Fibroblast of skin of left biceps (primary cell): ENCODE measurements at regions not wholly inside any gene's neighbourhood (a gene's known extent, or its start where the extent isn't known, plus 50 kb on each side); places are given as distances from the start of the nearest gene placed in this dataset.

Experiments
- DNase-seq, 2 experiments: peaks; one replicate each; pipeline ENCODE4 v3.0.0-alpha.2; 2013; ENCODE audit warnings: low read depth in 2 of 2

- DNase-seq, result no peak
Measured at GRCh38 chr6:14806101-14806500, 439.8 kb upstream of the JARID2 start.

DNA sequence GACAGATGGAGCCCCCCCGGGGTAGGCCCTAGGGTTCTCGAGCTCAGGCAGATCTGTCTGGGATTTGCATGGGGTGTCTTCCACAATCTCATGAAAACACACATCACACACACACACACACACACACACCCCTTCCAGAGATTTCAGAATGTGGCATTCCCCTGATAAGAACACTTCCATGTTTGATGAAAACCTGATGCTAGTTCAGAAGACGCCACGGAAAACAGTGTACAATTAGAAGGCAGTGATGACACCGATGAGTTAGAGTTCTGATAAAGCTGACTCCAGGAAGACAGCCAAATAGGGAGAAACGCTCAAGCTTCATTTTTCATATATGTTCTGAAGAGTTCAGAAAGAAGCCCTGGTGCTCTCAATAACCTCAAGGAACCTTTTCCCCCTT lies 438.7 kb upstream of the JARID2 start:
- DNase-seq, result peak in 1 of 2 experiments; percentile 52

DNA sequence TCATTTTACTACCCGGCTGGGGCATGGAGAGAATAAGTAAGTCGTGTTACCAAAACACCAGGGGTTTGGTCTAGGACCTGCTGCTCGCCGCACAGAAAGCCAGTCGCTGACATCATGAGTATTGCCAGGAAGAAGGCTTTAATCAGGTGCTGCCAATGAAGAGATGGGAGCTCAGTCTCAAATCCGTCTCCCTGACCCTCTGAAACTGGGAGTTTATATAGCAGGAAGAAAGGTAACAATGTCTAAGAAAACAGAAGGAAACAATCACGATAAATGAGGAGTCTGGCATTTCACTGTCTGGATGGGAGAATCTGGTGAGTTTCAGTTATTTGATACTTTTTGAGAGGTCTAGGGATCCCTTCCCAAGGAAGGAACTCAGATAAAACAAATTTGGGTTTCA lies 437.9 kb upstream of the JARID2 start:
- DNase-seq, result no peak

DNA sequence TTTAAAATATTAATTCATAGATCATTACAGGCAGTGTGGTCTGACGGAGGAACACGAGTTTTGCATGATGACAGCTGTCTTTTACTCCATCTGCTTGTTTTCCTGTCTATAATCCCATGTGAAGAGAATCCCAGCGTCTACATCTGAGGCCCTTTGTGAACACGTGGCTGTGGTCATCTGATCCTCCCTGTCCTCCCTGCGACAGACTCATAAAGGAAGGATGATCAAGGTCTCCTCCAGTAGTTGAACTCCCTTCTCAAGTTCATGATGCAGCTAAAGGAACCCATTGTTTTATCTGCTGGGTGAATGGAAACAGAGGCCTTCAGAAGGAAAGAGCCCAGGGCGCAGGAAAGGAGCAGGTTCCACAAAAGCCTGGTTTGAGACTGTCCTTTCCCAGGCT lies 435.8 kb upstream of the JARID2 start:
- DNase-seq, result no peak

DNA sequence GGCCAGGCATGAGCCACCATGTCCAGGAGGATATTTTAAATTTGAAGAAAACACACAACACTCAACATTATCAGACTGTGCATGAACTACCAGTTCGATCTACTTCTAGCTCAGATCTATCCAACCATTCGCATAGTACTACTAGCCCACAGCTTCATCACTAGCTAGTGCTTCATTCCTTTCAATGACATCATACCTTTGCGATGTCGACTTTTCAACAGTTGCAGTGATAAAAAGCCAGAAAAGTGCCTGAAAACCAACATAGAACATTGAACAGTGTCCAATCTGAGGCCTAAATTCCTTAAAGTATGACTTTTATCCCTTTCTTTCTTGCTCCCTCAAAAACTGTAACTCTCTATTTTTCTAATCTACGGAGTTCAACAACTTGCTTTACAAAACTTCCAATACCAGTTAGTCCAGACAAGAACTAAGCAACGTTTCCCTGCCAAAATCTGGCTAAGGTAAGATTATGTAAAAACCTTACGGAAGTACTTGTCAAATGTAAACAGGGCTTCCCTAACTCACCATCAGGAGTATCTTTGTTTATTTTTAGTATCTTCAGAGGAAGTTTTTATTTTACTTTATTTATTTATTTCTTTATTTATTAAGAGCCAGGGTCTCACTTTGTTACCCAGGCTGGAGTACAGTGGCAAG lies 434.0 kb upstream of the JARID2 start:
- DNase-seq, result peak; percentile 74

- no peak for DNase-seq
Measured at GRCh38 chr6:14814016-14814415, 431.9 kb upstream of the JARID2 start.

- DNase-seq, result no peak
Measured at GRCh38 chr6:14816116-14816859, 429.6 kb upstream of the JARID2 start.

- DNase-seq, result no peak
Measured at GRCh38 chr6:14817074-14817473, 428.8 kb upstream of the JARID2 start.

- no peak for DNase-seq
Measured at GRCh38 chr6:14818422-14818884, 427.4 kb upstream of the JARID2 start.

GRCh38 chr6:14819001-14819400 lies 426.9 kb upstream of the JARID2 start:
- no peak for DNase-seq

GRCh38 chr6:14819840-14820420 lies 425.9 kb upstream of the JARID2 start:
- no peak for DNase-seq

DNA sequence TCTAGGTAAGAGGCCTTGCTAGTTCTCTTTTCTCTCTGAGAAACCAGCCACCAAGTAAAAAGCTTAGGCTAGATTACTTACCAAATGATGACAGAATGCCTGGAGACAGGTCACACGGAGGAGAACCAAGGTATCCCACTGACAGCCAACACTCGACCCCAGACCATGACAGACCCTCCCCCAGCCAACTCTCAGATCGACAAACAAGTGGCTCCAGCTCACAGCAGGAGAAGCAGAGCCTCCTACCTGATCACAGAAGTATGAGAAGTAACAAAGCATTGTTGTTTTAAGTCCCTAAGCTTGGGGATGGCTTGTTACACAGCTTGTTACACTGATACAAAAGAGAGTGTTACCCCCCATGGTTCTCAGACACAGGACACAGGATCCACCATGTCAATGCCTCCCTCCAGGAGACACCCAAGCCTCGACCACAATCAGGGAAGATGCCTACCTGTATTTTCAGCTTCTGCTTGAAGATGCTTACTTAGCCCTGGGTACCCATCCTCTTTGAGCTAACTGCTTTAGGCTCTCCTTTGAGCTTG lies 423.8 kb upstream of the JARID2 start:
- DNase-seq, result no peak

- DNase-seq, result peak; percentile 75 to 78
Measured at GRCh38 chr6:14822679-14823078, 423.2 kb upstream of the JARID2 start.

DNA sequence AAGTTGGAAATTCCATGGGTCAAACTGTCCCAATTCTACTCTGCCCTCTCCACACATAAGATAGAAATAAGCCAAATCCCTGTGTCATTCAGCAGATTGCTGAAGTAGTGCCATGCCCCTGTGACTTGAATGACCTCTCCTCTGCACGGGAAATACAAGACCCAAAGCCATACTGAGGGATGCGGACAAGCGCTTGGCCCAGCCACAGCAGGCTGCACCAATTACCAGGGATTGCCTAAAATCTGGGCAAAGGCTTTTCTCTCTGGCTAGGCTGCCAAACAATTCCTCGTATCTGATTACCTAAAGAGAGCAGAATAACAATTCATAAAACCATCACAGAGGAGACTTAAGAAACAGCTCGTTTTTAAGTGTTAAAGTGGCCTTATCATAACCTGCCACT lies 421.8 kb upstream of the JARID2 start:
- no peak for DNase-seq

- DNase-seq, result no peak
Measured at GRCh38 chr6:14824484-14825275, 421.2 kb upstream of the JARID2 start.

DNA sequence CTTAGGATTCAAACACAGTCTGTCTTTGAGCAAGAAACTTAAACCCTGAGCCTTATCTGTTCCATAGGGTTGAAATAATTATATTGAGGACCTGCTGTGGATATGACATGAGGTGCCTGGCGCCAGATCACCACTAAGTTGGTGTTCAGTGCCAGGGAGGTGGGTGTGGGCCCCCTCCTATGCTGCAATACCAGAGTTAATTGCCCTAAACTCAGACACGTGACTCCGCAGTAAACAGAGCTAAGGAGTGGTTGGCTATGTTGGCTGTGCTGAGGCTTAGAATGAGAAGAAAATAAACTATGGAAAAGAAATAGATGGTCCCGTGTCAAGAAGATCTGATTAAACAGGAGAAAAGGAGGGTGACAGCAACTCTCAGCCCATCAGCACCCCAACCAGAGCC lies 419.4 kb upstream of the JARID2 start:
- DNase-seq, result no peak

DNA sequence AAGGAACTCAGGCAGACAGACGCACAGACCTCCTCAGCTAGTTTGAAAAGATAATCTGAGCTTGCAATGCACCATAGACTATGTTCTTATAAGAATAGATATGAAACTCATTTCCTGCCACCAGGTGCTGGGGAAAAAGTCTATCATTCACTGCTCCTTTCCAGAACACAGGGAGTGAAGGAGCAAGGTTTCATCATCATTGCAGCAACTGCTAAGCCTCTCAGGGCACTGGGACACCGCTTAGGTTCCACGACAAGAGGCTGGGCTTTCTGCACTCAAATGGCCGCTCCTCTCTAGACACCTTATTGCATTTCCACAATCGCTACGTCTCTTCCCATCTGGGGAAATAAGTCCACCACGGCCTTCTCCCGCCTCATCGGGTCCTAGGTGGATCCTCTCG lies 418.5 kb upstream of the JARID2 start:
- DNase-seq, result no peak

- no peak for DNase-seq
Measured at GRCh38 chr6:14828201-14828611, 417.7 kb upstream of the JARID2 start.

DNA sequence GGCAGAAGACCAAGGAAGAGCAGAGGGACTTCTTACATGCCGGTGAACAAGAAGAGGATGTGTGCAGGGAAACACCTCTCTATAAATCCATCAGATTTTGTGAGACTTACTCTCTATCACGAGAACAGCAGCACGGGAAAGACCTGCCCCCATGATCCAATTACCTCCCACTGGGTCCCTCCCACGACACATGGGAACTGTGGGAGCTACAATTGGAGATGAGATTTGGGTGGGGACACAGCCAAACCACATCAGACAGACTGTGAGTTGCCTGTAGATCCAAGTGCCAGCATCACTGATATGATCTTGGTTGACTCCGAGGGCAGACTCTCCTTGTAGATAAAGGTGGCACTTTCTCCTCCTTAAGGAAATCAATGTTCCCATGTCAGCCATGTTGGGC lies 414.8 kb upstream of the JARID2 start:
- no peak for DNase-seq

GRCh38 chr6:14831937-14832336 lies 413.9 kb upstream of the JARID2 start:
- DNase-seq, result no peak

GRCh38 chr6:14832427-14832826 lies 413.4 kb upstream of the JARID2 start:
- no peak for DNase-seq
